Esophagus muscularis mucosa (tissue), 4 donors: ENCODE measurements at regions not wholly inside any gene's neighbourhood (a gene's known extent, or its start where the extent isn't known, plus 50 kb on each side); places are given as distances from the start of the nearest gene placed in this dataset.

Experiments
- EP300 ChIP-seq: sonication (generic); formaldehyde crosslinking; IDR thresholded peaks from one replicate; pipeline ENCODE4 v1.6.1; 2017; ENCODE audit warnings: antibody characterized with exemption
- POLR2A ChIP-seq: fragments of 450-650 bp; IDR thresholded peaks from one replicate; pipeline ENCODE4 v1.6.1; 2017; ENCODE audit warnings: antibody characterized with exemption, moderate library complexity, mild to moderate bottlenecking, low read depth
- POLR2AphosphoS5 ChIP-seq, 2 donors: sonication (generic); formaldehyde crosslinking; IDR thresholded peaks; one replicate each; pipeline ENCODE4 v1.6.1; 2017; ENCODE audit warnings: antibody characterized with exemption in 2 of 2
- TF ChIP-seq, protein P1 (sequence below), 3 experiments: fragments of 200-600 bp in 2 of 3; fragments of 450-650 bp in 1 of 3; sonication (generic) in 2 of 3; IDR thresholded peaks; one replicate each; pipeline ENCODE4 v1.5.1; 2017 to 2019; ENCODE audit warnings: antibody characterized with exemption in 3 of 3, mild to moderate bottlenecking in 2 of 3, moderate library complexity in 1 of 3

DNA sequence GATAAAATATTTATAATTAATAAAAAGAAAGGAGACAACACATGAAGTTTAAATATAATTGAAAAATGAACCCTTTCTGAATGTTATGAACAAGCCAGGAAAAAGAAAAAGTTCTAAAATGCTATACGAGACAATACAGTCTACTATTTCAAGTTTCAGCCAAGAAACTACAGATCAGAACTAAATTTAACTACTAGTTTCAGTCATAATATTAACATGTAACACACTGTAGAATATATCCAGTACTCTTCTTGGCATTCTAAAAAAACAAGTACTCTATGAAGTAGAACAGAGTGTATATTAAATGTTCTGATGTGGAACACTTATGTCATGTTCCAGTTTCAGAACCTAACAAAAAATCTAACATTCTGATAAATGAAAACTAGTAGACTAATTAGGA, 679.7 kb downstream of the FAT4 start:
- TF ChIP-seq EP300 = no peak
- no peak for TF ChIP-seq POLR2A
- TF ChIP-seq, protein P1, sequence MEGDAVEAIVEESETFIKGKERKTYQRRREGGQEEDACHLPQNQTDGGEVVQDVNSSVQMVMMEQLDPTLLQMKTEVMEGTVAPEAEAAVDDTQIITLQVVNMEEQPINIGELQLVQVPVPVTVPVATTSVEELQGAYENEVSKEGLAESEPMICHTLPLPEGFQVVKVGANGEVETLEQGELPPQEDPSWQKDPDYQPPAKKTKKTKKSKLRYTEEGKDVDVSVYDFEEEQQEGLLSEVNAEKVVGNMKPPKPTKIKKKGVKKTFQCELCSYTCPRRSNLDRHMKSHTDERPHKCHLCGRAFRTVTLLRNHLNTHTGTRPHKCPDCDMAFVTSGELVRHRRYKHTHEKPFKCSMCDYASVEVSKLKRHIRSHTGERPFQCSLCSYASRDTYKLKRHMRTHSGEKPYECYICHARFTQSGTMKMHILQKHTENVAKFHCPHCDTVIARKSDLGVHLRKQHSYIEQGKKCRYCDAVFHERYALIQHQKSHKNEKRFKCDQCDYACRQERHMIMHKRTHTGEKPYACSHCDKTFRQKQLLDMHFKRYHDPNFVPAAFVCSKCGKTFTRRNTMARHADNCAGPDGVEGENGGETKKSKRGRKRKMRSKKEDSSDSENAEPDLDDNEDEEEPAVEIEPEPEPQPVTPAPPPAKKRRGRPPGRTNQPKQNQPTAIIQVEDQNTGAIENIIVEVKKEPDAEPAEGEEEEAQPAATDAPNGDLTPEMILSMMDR (IDR thresholded peaks at IDR 0.05) = no peak
- TF ChIP-seq POLR2AphosphoS5 (IDR thresholded peaks at IDR 0.05) = no peak
